CD4-positive, alpha-beta T cell treated with Interleukin-10 for 1 hour (primary cell): ENCODE measurements at regions not wholly inside any gene's neighbourhood (a gene's known extent, or its start where the extent isn't known, plus 50 kb on each side); places are given as distances from the start of the nearest gene placed in this dataset.
"Not testable (repeated sequence)": the region's sequence is repeated elsewhere in the genome, so short reads cannot be mapped to it uniquely, and the experiment has no call there.

Source experiments
- DNase-seq: peaks from one replicate; pipeline ENCODE4 v3.0.0-alpha.2; 2020

DNA sequence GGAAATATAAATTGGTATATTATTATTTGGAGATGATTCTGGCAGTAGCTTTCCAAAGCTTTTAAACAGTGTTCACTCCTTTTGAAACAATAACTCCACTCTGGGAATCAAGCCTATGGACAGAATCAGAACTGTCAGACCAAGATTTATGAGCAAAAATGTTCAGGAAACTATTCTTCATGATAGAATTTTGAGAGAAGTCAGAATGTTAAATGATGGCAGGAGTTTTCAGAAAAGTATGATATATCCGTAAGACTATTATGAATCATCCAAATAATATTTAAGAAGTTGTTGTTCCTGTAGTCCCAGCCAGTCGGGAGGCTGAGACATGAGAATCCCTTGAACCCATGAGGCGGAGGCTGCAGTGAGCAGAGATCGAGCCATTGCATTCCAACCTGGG is 50.5 kb upstream of the ADGRG2 start:
- no peak for DNase-seq

DNA sequence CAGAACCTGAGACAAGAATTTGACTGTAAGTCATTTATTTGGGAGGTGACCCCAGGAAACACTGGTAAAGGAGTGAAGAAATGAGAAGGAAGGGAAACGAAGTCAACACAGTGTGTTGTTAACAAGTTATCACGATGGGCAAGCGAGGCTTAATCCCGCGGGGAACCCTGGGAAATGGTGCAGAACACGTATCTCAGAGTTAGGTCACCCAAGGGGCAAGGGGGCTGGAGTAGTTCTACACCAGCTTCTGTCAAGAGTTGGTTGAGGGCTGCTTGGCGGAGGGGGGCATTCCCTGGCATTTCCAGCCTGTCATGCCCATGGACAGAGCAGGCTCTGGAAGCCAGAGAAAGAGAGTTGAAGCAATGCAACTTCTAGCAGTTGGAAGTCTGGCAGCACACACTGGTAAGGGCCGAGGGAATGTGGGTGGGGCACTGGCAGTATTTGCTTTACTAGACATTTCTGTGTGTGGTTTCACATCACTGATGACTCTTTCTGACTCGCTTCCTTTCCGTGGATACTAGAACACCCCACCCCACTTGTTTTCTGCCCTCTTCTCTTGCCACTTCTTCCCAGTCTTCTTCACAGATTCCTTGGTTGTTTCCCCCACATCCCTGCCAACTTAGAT is 52.2 kb upstream of the ADGRG2 start:
- no peak for DNase-seq

DNA sequence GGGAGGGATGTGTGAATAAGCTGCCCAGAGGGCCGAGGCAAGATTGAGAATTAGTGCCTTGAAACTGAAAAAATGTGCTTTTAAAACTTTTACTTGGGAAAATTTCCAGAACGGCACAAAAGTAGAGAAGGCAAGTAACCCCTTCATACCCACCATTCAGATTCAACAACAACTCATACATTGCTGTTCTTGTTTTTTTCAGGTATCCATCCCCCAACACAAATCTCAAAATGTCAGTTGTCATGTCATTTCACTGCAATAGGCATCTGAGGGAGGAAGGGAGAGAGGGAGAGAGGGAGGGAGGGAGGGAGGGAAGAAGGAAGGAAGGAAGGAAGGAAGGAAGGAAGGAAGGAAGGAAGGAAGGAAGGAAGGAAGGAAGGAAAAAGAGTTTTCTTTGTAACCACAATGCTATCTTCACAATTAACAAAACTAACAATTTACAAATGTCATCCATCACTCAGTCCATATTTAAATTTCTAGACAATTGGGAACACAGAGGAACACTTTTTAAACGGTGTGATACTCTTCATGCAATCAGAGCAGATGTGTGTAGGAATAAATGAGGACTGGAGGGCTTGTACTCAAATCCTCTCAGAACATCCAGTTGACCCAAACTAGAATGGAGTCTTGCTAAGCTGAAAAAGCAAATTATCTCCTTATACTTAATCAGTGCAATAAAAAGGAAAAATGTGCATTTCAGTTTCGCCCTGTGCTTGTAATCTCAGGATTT is 54.8 kb upstream of the ADGRG2 start:
- no peak for DNase-seq

DNA sequence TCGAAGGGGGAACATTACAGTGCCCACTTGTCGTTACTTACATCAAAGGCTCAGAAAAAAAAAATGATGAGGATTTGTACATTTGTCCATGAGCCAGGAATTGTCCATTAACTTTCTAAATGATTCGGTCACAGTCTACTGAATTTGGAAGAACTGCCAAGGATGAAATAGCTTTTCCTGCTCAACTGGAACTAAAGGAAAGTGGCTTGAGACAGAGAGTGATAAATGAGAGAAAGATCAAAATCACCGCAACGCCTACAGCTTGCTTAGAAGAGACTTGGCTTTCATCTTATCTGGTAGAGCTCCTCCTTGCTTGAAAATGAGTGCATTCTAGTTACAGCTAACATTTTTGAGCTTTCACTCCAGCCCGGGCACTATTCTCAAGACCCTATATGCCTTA is 55.5 kb upstream of the ADGRG2 start:
- DNase-seq = no peak

DNA sequence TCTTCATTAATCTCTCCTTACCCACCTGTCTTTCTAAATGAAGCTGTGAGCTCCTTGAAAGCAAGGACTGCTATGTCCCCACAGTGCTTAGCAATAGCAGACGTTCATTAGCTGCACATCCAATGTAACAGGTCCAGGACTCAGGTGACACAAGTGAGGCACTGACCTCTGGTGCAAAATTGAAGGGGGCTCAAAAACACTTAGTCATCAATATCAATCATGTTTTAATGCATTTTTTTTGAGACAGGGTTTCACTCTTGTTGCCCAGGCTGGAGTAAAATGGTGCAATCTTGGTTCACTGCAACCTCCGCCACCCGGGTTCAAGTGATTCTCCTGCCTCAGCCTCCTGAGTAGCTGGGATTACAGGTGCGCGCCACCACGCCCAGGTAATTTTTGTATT is 56.1 kb upstream of the ADGRG2 start:
- no peak for DNase-seq

DNA sequence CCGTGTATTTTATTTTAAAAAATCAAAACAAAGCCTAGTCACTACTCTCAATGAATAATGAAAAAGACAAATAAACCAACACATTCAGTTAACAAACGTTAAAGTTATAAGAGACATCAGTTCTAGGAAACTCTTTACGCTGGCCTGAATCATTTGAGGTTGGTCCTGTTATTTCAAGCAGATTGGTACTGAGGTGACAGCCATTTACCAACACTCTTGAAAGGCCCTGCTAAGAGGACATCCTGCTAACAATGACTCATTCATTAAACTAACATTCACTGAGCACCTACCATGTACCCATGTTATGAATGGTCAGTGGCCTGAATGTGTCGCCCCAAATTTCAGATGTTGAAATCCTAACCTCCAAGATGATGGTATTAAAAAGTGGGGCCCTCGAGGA is 57.1 kb upstream of the ADGRG2 start:
- DNase-seq = no peak

DNA sequence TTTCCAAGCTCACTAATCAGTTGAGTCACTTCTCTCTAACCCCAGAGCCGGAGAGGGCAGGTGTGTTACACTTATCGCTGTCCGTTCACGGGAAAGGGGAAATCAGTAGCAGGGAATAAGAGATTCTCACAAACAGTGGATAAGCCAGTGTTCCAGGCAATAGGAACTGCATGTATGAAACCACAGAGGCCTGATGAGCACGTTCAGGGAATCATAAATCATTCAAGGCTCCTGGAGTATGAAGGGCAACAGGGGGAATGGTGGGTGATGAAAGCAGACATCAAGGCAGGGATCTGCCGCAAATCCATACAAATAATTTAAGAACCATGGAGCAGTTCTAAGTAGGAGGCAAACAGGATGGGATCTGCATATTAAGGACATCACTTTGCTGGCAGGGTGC is 59.1 kb upstream of the ADGRG2 start:
- no peak for DNase-seq

DNA sequence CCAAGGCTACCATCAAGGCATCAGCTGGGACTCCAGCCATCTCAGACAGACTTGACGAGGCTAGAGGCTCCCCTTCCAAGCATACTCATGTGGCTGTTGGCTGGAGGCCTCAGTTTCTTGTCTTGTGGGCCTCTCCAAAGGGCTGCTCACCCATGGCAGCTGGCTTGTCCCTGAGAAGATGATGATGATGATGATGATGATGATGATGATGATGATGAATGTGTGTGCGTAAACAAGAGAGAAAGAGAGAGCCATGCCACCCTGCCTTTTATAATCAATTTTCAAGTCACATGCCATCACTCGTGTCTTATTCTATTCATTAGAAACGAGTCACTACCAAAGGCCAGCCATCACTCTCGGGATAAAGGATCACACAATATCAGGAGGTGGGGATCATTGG is 60.5 kb upstream of the ADGRG2 start:
- DNase-seq = no peak

DNA sequence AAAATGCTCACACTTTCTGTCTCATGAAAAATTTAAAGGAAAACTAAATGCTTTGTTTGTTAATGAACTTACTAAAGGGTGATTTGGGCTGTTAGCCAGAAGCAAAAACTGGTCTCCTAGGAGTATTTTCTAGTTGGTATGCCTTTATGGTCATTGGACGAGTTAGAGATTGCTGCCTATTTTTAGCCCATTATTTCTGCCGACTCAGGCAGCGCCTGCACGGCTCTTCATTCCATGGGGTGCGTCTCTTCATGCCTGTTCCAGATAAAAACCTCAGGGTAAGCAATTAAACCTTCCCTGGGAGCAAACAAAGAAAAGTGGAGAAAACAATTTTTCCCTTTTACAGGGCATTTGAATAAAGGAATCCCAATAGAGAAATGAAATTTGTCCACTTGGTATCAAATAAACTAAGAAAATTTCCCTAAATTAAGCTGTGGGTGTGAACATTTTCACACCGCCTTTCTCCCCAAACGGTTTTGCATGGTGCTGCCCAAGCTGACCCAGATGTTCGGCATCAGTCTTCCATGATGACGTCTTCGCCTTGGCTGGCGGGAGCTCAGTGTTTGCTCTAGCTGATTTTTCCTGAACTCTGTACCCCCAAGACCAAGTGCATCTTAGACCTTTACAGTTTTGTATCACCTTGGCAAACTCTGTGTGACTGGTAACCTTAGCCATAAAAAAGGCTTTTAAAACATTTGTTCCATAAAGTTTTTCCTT is 61.7 kb upstream of the ADGRG2 start:
- no peak for DNase-seq

DNA sequence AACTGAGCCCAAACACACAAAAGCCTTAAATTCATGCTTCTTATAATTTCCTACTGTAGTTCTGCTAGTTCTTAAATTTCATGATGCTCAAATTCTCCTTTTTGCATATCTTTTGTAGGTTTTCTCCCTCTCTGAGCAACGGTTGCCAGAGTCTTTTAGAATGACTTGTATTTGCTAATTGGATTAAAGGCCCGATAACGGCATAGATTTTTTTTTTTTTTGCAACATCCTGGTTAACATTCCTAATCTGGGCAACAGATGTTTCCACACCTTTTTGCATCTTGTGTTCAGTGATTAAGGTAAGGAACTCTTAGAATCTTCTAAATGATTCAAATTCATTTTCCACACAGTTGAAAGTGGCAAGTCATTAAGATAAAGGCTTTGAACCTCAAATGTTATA is 66.3 kb upstream of the ADGRG2 start:
- DNase-seq = no peak

DNA sequence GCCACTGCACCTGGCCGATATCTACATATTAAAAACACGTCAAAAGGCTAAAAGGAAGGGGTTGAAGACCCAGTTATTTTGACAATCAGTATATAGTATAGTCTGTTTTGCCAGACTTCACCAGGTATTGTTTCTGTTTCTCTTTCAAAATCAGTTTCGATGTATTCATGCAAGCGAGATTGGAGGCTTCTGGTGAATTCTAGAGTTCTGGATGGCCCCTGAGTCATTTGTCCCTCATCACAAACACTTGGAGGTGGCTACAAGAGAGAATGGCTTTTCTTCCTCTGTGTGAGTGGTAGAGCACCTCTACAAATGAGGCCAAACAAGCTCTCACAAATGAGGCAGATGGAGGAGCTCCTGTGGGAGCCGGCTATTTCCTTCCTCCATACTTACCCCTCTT is 68.6 kb upstream of the ADGRG2 start:
- no peak for DNase-seq

DNA sequence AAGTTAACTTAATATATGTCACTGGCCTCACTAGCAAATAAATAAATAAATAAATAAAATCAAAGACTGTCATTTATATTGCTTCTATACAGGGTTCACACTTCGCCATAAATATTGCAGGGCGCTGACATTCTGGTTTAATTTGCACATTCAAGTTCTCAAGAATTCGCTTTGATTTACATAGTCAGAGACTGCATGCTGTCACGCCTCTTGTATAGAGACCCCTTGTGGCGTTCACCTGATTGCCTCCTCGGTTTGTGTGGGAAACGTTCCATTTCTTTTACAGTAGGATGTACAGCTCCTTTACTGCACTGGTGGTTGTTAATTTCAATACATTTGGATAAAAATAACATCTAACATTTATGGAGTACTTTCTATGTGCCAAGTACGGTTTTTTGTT is 71.3 kb upstream of the ADGRG2 start:
- no peak for DNase-seq

DNA sequence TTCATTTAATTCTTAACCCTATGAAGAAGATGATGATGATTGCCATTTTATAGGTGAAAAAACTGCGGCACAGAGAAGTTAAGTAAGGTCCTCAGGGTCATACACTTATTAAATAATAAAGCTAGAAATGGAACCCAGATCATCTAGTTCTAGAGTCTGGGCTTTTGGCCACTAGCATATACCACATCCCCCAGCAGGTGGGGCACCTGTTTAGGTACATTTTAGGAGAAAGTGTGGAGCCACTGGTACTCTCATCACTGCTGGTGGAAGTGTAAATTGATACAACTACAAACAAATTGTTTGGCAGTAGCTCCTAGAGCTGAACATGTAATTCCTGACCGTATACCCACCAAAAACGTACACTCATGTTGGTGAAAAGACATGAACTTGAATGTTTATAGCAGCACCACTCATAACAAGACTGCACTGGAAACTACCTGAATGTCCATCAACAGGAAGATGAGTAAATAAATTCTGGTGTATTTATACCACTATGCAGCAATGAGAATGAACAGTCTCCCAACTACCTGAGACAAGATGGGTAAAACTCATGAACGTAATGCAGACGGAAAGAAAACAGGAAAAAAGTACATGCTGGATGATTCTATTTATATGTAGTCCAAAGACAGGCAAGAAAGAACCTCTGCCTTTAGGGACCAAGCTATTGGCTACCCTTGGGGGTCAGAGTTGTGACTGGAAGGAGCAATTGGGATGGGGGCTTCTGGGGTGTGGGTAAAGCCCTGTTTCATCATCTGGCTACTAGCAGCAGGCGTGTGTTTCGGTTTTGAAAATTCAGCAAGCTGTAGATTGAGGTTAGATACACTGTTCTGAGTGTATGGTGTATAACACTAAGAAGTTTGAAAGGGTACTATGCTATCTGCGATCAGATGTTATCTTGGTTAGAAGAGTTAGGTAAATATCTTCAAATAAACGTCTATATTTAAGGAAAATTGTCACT is 72.3 kb upstream of the ADGRG2 start:
- DNase-seq = no peak

DNA sequence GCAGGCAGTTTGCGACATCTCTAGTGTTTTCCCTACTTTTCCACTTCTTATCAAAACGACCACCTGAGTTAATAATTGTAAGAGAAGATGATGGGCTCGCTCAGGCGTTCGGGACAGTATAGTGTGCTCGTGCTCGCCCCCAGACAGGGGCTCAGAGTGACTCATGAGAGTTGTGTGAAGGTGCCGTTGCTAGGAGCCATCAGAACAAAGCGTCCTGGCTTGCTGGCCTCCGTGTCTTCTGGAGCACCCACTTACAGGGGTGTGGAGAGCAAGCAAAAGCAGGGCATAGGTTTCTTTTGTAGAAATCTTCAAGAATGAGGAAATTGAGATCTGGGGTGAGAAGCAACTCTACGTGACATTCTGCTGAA is 73.0 kb upstream of the ADGRG2 start:
- no peak for DNase-seq

DNA sequence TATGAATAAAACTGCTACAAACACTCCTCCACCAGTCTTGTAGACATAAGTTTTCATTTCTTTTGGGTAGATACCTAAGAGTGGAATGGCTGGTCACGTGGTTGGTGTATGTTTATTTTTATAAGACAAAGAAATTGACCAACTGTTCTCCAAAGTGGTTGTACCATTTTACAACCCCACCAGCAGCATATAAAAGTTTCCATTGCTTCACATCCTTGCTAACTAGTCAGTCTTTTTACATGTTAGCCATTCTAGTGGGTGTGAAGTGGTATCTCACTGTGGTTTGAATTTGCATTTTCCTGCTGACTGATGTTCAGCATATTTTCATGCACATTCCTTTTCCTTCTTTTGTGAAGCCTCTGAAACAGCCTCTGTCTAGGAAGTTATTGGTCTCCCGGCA is 76.2 kb upstream of the ADGRG2 start:
- no peak for DNase-seq

DNA sequence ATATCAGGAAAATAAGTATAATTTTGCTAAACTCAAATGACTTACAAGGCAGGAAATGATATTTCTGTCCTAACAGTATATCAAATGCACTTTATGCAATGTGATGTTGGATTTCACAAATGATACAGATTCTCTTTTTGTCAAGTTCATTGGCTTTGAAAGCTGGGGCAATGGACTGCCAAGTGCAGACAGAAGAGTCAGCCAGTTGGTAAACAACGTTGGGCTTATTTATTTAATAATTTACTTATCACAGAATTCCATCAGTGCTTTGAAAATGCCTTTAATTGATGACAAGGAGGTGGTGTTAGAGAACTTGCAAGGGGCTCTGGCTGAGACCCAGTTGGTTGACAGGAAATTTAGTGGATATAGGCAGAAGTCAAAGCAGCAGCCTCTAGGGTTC is 79.9 kb upstream of the ADGRG2 start:
- DNase-seq = no peak

DNA sequence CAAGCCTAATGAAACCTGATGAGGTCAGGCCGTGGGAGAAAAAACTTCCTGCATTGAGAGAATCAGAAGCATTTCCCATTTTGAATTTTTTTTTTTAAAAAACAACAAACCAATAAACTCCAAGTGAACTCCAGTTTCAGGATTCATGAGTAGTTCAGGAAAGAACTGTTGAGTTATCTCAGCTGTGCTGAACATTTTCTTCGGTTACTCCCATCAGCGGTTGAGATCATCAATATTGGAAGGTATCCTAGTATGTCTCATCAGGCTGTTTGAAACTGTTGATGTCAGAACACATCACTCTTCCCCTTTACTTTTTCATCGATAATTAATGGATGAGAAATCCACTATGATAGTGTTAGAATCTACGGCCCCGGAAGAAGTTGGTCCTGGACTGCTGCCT is 82.4 kb upstream of the ADGRG2 start:
- DNase-seq = no peak

DNA sequence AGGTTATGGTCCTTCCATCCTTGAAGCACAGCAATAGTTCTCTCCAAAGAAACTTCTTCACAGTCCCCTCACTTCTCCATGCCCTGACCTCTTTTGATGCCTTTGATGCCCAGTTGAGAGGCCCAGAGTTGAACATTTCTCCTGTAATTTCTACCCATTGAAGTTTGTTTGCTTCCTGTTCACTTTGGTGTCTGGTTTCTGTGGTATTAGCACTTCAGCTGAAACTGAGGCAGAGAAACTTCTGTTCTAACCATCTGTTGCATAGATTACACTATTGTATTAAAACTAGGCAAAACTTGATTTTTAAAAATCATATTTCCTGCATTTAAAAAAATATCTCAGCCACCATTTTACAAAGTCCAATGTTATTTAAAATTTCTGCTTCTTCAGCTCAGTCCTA is 89.8 kb upstream of the ADGRG2 start:
- no peak for DNase-seq

DNA sequence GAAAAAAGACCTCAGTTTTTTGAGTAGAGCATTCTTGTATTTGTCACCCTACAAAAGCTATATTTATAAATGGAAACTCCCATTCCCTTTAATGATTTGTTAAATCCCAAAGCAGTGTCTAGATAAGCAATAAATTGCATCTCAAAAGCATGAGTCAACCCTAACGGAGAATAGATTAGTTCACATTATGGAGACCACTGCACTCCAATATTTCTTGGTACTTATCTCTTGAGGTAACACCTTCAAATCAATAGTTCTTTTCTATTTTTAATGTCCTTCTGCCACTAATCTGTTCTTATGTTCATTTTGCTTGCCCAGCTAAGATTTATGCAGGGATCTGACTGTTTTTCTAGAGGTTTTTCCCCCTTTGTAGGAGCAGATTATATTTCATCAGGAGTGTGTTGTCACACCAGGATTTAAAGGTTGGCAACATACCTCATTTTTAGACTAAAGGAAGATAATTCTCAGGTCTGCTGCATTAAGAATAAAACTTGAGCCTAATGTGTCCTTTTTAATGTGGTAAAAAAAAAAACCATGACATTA is 91.4 kb upstream of the ADGRG2 start:
- no peak for DNase-seq

DNA sequence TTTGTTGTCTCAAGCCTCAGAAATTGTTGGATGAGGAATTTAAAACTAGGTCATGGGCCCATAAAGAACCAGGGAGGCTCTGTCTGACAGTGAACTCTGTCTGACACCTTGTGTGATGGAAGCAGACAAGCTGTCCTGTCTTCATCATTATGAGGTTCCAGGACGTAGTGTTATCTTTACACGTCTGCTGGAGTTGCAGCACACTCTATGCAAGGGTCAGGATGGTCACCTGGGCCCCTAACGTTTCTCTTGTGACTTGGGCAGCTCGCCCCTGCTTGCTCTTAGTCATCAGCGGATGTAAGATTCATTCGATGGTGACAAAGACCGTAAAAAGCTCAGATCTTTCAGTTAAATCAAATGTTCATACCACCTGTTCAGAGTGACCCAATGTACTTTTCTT is 92.0 kb upstream of the ADGRG2 start:
- DNase-seq = no peak

DNA sequence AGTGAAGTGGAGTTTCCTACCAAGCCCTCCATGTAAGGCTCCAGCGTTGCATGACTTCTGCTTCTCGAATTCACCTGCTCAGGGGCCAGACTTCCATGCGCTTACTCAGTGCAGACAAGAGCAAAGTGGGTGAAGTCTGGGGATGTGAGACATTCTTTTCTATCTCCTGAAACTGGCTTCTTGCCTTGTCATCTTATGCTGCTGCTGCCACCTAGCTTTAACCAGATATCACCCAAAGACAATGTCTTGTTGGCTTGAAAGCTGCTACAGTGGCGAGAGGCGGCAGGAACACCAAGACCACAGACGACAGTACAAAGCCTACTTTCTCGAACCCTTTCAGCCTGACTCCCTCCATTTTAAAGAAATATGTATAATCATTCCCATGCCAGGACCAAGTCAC is 103.6 kb upstream of the ADGRG2 start:
- peak; percentile 2 for DNase-seq

DNA sequence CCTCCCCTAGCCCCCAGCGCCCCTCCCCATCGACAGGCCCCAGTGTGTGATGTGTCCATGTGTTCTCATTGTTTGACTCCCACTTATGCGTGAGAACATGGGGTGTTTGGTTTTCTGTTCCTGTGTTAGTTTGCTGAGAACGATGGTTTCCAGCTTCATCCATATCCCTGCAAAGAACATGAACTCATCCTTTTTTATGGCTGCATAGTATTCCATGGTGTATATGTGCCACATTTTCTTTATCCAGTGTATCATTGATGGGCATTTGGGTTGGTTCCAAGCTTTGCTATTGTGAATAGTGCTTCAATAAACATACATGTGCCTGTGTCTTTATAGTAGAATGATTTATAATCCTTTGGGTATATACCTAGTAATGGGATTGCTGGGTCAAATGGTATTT is 107.6 kb upstream of the ADGRG2 start:
- not testable (repeated sequence) for DNase-seq

DNA sequence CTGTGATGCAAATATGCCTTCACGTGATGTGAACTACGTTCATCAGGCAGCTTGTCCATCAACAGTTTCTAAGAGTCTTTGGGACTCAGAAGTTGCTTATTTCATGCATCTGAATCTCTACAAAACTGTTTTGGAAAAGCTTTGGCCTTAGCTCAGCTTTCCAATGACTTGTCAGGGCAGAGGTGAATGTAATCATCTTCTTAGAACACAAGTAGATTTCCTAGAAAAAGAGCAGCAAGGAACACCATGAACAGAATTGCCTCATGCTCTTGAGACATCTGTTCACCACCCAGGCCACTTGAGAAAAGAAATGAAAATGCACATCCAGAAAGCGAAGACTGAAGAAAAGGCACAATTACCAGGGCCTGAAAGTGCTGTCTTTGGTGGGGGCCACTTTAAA is 105.8 kb upstream of the PDHA1 start:
- DNase-seq = no peak
